ENCODE measurements at regions not wholly inside any gene's neighbourhood (a gene's known extent, or its start where the extent isn't known, plus 50 kb on each side); places are given as distances from the start of the nearest gene placed in this dataset.

DNA sequence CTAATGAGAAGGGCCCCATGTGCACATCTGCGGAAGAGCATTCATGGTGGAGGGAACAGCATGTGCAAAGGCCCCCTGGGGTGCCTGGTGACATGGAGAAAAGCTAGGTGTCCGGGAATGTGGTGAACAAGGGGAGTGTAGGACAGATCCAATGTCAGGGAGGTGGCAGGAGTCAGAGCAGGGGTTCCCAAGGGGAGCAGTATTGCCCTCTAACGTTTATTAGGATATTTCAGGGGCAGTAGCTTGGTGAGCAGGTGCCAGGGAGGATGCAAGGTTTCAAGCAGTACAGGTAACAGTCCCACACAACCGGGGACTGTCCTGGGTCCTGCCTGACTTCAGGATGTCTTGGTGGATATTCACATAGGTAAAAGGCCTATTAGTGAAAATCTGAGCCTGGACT lies 209.6 kb downstream of the EMX2 start:
- TF ChIP-seq, protein P1, sequence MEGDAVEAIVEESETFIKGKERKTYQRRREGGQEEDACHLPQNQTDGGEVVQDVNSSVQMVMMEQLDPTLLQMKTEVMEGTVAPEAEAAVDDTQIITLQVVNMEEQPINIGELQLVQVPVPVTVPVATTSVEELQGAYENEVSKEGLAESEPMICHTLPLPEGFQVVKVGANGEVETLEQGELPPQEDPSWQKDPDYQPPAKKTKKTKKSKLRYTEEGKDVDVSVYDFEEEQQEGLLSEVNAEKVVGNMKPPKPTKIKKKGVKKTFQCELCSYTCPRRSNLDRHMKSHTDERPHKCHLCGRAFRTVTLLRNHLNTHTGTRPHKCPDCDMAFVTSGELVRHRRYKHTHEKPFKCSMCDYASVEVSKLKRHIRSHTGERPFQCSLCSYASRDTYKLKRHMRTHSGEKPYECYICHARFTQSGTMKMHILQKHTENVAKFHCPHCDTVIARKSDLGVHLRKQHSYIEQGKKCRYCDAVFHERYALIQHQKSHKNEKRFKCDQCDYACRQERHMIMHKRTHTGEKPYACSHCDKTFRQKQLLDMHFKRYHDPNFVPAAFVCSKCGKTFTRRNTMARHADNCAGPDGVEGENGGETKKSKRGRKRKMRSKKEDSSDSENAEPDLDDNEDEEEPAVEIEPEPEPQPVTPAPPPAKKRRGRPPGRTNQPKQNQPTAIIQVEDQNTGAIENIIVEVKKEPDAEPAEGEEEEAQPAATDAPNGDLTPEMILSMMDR (IDR thresholded peaks at IDR 0.05; ENCODE audit: borderline replicate concordance, extremely low read depth, low read length, poor library complexity, severe bottlenecking), result no peak
- no peak for TF ChIP-seq EZH2 (IDR thresholded peaks at IDR 0.05; ENCODE audit: borderline replicate concordance, low read depth, low read length, severe bottlenecking)
